Activated CD4-positive, alpha-beta T cell treated with anti-CD3 and anti-CD28 coated beads, Interleukin-2, Interleukin-4, amounts not matched to agents 100 ng/mL and 50 ng/mL, durations not matched to agents 16 hours and 8 hours (primary cell): ENCODE measurements at regions not wholly inside any gene's neighbourhood (a gene's known extent, or its start where the extent isn't known, plus 50 kb on each side); places are given as distances from the start of the nearest gene placed in this dataset.
"Not testable (repeated sequence)": the region's sequence is repeated elsewhere in the genome, so short reads cannot be mapped to it uniquely, and the experiment has no call there.

ENCODE experiments used
- DNase-seq: peaks from one replicate; pipeline ENCODE4 v3.0.0-alpha.2; 2020; ENCODE audit warnings: low spot score

DNA sequence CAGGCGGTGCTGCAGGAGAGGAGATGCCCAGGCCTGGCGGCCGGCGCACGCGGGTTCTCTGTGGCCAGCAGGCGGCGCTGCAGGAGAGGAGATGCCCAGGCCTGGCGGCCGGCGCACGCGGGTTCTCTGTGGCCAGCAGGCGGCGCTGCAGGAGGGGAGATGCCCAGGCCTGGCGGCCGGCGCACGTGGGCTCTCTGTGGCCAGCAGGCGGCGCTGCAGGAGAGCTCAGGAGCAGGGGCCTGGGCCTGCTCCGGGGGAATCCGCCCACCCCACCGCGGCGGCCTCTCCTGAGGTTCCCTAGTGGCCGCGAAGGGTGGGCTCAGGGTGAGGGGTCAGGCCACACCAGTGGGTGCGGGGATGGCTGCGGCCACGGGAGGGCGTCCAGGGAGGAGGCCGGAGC, 75.9 kb downstream of the OR4F16 start:
- not testable (repeated sequence) for DNase-seq

DNA sequence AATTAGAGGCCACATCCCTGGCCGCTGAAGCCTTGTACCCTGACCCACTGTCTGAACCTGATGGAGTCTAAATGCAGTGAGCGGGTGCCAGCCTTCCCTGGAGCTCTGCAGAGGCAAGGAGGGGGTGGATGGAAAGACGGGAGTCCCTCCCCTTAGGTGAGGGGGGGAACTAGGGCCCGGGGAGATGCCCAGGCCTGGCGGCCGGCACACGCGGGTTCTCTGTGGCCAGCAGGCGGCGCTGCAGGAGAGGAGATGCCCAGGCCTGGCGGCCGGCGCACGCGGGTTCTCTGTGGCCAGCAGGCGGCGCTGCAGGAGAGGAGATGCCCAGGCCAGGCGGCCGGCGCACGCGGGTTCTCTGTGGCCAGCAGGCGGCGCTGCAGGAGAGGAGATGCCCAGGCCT, 77.3 kb downstream of the OR4F16 start:
- not testable (repeated sequence) for DNase-seq

DNA sequence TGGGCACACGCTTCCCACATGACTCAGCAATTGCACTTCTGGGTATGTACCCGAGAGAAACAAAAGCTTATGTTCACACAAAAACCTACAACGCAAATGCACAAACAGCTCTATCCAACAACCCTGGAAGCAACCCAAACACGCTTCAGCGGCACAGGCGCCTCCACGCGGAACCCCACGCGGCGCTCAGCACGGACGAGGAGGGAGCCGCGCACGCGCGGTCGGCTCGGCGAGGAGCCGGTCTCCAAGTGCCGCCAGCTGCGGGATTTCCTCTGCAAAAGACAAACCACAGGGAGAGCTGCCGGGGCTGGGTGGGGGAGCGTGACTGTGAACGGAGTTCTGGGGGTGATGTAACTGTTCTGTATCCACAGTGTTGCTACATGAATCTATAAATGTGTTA, 81.2 kb downstream of the OR4F16 start:
- peak; percentile 16 for DNase-seq

DNA sequence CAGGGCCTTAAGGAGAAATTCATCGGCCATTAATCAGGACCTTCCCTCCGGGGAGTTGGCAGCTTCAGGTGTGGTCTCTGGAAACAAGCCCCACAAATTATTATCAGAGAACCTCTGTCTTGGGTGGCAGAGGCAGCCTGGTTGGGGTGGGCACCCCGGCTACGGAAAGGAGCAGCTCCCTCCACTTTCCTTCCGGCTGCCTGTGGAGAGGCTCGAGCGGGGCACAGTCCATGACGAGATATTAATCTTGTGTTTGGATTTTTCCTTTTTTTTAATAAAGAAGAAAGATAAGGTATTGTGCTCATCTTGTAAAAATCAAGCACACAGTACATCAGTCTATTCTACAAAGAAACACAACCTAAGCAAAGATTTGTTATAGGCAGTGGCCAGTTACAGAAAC, 98.2 kb downstream of the OR4F16 start:
- DNase-seq = not testable (repeated sequence)

DNA sequence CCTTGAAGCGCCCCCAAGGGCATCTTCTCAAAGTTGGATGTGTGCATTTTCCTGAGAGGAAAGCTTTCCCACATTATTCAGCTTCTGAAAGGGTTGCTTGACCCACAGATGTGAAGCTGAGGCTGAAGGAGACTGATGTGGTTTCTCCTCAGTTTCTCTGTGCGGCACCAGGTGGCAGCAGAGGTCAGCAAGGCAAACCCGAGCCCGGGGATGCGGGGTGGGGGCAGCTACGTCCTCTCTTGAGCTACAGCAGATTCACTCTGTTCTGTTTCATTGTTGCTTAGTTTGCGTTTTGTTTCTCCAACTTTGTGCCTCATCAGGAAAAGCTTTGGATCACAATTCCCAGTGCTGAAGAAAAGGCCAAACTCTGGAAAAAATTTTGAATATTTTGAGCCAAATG, 100.5 kb downstream of the OR4F16 start:
- DNase-seq = peak; percentile 54
